Brain microvascular endothelial cell (primary cell): ENCODE measurements at regions not wholly inside any gene's neighbourhood (a gene's known extent, or its start where the extent isn't known, plus 50 kb on each side); places are given as distances from the start of the nearest gene placed in this dataset.

ENCODE experiments used
- DNase-seq: peaks from one replicate; pipeline ENCODE4 v3.0.0-alpha.2; 2020
- H3K27ac ChIP-seq: fragments of 250-450 bp; sonication (Bioruptor Pico); 2 replicates; pipeline ENCODE4 v1.5.1; 2020; ENCODE audit warnings: mild to moderate bottlenecking, moderate library complexity
- H3K27me3 ChIP-seq: fragments of 250-450 bp; sonication (Bioruptor Pico); replicated peaks from 2 replicates; pipeline ENCODE4 v1.5.1; 2020; ENCODE audit warnings: mild to moderate bottlenecking
- H3K36me3 ChIP-seq: fragments of 250-450 bp; sonication (Bioruptor Pico); replicated peaks from 2 replicates; pipeline ENCODE4 v1.5.1; 2020; ENCODE audit warnings: mild to moderate bottlenecking
- H3K4me3 ChIP-seq: 2 replicates; pipeline ENCODE4 v1.5.1; 2011; ENCODE audit warnings: low read depth, mild to moderate bottlenecking, control low read depth, low read length, moderate library complexity
- in situ Hi-C: cut with HindIII; loops from 2 replicates; pipeline ENCODE4 v1.10.0; 2017; ENCODE audit warnings: low sequenced_read_pairs, low pct_ligation_motif_present
- TF ChIP-seq, protein P1 (sequence below): IDR thresholded peaks from 2 replicates; pipeline ENCODE4 v1.5.1; 2011; ENCODE audit warnings: low read depth, mild to moderate bottlenecking, moderate library complexity, low read length, control low read depth, inconsistent platforms; ENCODE audit errors: missing control alignments

DNA sequence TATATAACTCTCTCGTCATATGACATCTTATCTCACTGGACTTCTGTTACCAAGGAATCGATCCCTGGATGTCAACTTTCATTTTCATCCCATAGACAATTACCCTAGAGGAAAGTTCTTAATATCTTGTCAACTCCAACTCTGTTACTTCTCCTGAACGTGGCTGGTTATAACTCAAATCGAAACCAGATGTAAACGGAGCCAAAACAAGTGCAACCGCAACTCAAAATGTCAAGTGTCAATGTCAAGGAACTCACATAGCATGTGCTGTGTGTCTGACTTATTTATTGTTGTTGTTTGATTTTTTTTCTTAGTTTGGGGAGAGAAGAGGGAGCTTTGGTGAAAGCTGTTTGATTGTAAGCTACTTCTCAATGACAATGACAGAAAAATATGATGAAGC, 108.6 kb downstream of the VIP start:
- no peak for DNase-seq
- no peak overlapping the region for H3K27ac ChIP-seq
- in situ Hi-C loops, result no loop called here
- H3K4me3 ChIP-seq, result no peak overlapping the region
- H3K36me3 ChIP-seq, result no peaks in the 10 kb centered on the region
- TF ChIP-seq, protein P1, sequence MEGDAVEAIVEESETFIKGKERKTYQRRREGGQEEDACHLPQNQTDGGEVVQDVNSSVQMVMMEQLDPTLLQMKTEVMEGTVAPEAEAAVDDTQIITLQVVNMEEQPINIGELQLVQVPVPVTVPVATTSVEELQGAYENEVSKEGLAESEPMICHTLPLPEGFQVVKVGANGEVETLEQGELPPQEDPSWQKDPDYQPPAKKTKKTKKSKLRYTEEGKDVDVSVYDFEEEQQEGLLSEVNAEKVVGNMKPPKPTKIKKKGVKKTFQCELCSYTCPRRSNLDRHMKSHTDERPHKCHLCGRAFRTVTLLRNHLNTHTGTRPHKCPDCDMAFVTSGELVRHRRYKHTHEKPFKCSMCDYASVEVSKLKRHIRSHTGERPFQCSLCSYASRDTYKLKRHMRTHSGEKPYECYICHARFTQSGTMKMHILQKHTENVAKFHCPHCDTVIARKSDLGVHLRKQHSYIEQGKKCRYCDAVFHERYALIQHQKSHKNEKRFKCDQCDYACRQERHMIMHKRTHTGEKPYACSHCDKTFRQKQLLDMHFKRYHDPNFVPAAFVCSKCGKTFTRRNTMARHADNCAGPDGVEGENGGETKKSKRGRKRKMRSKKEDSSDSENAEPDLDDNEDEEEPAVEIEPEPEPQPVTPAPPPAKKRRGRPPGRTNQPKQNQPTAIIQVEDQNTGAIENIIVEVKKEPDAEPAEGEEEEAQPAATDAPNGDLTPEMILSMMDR, result no peak
- no peaks in the 10 kb centered on the region for H3K27me3 ChIP-seq

DNA sequence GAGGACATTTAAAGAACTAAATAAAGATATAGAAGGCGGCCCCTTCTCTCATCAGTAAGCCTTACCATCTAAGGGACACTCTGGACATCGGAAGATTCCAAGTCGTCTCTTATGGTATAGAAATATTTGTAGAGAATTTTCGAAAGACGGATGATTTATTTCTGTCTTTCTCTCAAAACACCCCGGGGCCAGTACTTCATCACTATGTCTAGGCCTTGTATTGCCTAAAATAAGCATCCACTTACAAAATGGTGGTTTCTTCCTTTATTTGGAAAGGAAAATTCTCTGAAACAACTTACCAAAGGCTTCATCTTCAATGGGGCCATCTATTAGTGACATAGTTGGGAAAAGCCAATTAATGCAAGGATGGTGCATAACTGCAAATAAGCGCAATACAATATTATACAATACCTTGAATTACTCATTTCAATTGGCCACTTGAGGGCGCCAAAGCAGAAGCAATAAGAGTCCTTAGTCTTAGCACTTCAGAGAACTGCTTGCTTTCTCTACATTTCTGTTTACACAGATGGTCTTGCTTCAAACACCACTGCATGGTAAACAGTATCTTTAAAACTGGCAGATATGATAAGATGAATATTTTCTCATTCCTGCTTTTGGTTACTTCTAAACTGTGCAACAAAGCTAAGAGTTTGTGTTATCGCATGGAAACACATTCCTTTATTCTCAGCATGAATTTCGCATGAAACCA, 113.2 kb downstream of the VIP start:
- DNase-seq, result peak; percentile 71
- Histone ChIP-seq H3K27ac (no peak overlapping the region), H3K27me3 (no peaks in the 10 kb centered on the region), H3K4me3 (no peak overlapping the region), H3K36me3 (no peaks in the 10 kb centered on the region)
- in situ Hi-C loops, result no loop called here
- TF ChIP-seq, protein P1, result peak; percentile 70

DNA sequence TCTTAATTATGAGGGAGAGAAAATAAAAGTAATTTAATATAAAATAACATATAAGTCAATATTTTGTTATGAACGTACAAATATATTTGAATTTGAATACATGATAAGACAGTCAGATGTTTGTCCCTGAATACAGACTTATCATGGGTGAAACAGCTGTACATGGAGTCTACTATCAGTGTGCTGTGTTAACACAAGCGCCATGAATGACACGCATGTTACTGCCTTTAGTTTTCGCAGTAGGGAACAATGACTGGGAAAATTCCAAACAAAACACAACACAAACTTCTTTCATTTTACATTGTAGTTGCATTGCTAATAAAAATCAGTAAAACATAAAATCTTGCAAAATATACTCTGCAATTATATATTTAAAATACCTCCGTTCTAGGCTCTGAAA, 108.6 kb downstream of the FBXO5 start:
- in situ Hi-C loops, result no loop called here
- H3K36me3 ChIP-seq, result no peaks in the 10 kb centered on the region
- H3K27ac ChIP-seq, result no peak overlapping the region
- TF ChIP-seq, protein P1, result no peak
- H3K4me3 ChIP-seq, result no peak overlapping the region
- H3K27me3 ChIP-seq, result no peaks in the 10 kb centered on the region
- DNase-seq, result no peak

DNA sequence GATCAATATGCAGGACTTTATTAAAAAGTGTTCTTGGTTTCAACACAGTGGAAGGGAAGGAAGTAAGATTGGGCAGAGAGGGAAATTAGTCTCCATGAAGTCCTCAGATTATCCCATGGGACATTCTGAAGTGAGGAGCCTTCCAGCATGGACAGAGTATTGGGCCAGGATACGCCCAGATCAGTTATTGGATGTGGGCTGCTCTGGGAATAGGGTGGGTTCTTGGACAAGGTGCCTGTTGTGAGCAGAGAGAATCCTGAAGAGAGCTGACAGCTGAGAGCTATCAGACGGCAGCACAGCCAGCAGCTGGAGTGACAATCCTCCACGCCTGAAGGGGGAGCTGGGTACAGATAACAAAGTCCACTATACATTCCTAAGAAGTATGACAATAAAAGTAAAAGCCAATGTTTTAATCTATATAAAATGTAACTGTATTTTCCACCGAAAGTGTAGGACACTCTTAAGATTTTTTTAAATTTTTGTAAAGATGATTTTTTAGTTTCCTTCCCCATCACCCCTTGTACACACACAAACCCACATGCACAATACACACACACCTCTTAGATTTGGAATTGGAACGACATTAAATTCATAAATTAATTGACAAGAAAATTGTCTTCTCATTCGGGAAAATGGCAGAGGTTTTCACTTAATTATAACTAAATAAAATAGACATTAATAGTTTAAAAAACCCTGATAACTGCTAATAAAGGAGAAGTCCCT, 107.8 kb downstream of the FBXO5 start:
- Histone ChIP-seq H3K27me3 (no peaks in the 10 kb centered on the region), H3K27ac (no peak overlapping the region), H3K4me3 (no peak overlapping the region), H3K36me3 (no peaks in the 10 kb centered on the region)
- no peak for DNase-seq
- in situ Hi-C loops, result no loop called here
- TF ChIP-seq, protein P1, result peak; percentile 7

DNA sequence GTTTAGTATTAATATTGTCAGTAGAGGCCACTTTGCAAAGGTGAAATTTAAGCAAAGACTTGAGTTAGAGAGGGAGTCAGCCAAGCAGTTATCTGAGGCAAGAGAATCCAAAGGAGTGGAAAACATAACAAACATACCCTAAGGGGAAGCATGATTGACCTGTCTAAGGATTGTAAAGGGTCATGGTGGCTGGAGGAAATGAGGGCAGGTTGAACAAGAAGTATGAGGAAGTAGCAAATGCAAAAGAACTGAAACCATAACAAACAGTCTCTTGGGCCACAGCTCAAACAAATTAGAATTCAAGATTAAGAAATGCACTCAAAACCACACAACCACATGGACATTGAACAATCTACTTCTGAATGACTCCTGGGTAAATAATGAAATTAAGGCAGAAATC, 103.2 kb downstream of the FBXO5 start:
- H3K36me3 ChIP-seq, result no peaks in the 10 kb centered on the region
- H3K27ac ChIP-seq, result no peak overlapping the region
- DNase-seq, result no peak
- H3K27me3 ChIP-seq, result no peaks in the 10 kb centered on the region
- in situ Hi-C loops, result no loop called here
- TF ChIP-seq, protein P1, result no peak
- H3K4me3 ChIP-seq, result no peak overlapping the region
